NCI-H146 (cell line): ENCODE measurements at regions not wholly inside any gene's neighbourhood (a gene's known extent, or its start where the extent isn't known, plus 50 kb on each side); places are given as distances from the start of the nearest gene placed in this dataset.

Experiments
- DNase-seq: peaks from one replicate; lab custom pipeline; 2025; lab: John Stamatoyannopoulos, UW

DNA sequence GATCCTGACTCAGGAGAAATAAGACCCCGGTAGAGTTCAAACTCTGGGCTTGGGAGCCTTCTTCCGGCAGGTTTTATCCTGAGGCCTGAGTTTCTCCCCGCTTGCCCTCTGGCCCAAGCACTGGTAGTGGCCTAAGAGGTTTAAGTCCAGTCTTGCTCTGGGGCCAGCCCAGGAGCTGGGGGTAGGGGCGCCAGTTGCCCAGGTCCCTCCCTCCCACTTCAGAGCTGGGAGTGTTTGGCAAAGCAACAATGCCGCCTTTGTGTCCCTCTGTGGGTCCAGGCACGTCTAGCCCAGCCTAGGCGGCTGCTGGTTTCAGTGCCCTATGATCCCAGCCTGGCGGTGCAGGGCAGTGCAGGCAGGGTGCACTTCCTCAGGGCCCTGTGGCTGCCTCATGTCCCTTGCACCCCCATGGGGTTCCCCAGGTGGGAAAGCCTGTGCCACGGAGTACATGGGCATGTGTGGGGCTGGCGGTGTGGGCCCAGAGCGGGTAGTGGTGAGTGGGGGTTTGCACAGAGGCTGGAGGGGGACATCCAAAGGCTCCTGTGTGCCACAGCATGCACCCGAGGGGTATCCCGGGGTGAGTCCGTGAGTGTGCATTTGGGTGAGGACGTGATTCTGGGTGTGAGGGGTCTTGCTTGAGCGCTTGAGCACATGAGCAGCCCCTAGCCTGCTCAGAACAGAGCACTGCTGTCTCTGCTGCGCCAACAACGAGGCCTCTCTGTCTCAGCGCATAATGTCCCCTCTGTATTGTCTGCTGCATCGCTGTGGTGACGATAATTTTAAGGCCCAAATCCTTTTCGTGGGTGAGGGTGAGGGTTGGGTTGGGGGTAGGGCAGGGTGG, 61.7 kb upstream of the PSD2 start:
- DNase-seq = no peak

DNA sequence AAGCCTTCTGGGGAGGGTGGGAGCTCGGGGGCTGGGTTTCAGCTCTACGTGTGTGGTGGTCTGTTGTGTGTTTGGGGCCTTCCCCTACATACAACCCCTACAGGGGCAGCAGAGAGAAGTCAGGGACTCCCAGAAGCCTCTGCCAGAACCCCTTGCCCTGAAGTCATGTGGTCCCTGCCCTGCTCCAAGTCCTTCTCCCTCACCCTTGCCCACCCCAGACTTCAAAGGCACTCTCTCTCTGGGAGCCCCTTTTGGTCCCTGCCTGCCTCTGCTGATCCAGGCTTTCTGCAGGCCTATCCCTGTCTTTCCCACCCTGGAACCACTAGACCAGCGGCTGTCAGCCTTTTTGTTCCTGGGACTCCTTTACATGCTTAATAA, 61.1 kb upstream of the PSD2 start:
- no peak for DNase-seq

DNA sequence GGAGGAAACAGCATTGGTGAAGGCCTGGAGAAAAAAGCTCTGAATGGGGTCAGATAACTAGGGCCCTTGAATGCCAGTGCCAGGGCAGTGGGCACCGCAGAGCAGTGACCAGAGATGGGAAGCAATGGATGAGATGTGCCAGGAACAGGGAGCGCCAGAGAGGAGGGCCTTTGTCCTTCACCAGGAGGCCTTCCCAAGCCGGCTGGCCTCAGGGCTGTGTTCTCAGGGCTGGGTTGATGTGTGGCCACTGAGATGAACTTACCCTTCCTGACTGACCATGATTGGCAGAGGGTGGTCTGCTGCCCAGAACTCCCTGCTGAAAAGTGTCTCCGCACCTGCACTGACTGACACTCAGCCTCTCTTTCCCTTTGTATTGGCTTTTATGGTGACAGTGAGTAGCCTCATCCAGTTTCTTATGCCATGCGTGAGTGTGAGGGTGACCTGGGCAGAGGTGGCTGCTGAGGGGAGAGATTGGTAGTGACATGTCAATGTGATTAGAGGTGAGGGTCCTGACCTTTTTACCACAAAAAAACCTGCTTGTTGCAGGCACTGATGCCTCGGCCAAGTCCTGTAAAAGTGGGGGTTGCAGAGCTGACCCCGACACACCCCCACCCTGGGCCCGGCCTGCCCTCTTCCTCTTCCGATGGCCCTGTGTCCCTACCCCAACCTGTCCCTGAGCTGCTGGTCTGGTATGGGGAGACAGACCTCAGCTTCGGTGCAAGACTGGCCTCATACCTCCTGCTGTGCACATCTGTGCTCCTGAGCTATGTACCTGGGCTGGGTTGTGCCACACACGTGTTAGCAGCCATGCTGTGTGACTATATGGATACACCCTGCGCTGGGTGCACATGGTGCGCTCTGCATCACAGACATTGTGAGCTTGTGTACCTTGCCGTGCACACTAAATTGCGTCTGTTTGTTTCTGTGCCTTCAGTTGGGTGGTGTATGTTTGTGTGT, 57.1 kb upstream of the PSD2 start:
- no peak for DNase-seq

DNA sequence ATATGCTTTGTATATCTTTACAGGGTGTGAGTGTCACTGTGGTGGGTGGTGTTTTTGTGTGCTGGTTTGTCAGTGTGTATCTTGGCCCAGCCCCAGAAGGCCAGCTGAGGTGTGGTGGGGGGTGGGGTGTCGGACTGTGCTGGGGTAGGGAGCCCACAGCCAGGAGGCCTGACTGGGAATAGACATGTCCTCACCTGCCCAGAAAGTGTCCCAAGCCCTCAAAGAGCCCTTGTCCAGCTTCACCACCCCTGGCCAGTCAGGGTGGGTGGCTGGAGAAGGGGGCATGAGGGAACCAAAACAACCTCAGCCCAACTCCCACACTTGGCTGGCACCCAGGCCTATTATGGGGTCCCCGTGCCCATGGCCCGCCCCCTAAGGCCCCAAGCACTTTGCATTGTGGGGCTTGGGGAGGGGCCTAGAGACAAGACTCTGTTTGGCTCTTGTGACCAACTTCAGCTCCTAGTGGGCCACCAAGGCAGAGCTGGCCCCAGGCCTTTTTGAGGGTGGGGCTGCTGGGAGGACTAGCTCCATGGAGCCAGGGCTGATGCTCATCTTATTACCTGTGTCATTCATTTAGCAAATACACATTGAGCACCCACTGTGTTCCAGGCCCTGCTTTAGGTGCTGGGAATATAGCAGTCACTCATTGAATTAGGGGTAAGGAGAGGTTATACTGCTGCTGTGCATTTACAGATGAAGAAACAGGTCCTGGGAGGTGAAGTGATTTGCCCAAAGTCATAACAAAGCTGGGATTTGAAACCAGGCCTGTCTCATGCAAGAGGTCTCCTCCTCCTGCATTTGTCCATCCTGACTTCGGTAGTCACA, 56.2 kb upstream of the PSD2 start:
- no peak for DNase-seq

DNA sequence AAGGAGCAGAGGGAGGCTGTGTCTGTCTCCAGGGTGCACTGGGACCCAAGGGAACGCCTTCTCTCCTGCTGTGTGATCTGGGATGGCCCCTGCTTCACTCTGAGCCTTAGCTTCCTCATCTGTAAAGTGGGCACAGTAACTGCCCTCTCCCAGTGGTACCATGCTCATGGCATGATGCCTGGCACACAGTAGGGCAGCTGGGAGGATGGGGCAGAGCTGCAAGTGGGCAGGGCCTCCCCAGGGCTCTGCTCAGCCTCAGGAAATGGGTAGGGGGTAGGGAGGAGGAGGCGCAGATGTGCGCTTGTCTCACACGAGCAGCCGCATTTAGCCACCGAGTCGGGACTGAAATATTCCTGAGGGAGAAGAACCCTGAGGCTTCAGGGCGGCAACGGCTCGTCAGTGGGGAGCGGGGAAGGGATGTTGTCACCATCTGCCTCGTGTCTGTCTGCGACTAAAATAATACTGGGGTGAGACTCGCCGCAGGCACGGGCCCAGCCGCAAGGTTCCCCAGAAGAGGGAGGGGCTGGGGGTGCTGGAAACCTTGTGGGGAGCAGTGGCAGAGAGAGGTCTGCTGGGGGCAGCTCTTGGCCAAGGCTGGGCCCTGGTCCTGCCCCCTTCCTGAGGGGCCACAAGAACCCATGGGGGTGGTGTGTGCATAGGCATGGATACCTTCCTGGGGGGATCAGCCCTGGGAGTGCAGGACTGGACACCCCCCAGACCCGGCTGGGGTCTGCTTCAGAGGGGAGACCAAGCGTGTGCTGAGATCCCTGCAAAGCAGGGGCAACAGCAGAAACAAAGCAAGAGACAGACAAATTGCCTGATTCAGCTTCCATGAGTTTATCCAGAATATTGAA, 55.2 kb upstream of the PSD2 start:
- no peak for DNase-seq

DNA sequence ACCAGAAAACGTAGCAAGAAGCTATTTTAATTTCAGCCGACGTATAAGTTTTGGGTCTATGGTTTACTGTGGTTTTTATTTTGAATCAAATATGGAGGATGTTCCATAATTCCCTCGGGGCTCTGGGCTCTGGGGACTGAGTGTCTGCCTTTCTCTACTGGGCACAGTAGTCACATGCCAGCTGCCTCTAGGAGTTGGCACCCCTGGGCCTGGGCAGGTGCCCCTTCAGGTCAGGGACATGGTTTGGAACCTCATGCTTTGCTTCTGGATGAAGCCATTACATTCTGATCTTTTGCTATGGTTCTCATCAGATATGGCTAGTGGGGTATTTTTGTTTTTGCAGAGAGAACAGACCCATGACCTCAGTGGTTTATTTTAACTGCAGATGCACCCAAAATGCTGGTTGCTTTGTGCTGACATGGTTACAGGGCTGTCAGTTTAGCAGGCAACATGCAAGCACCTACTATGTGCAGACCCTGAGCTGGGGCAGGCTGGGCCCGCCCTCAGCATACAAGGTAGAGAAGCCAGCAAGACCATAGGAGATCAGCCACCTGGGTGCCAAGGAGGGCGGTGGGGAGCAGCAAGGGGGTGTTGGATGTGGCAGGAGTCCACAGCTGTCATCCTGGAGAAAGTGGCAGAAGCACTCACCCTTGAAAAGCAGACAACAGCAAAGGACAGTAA, 54.5 kb upstream of the PSD2 start:
- DNase-seq = no peak

DNA sequence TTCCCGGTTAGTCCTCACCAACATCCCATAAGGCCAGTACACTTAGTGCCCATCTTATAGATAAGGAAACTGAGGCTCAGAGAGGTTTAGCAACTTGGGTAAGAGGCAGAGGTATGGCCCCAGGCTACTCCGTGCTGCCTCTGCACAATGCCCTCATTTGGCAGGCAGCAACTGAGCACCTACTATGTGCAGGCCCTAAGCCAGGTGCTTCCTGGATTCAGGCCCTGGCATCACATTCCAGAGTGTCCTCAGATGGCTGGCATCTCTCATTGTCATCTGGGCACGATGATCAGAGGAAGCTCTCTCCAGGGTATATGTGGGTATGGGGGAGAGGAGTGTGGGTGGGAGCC, 53.8 kb upstream of the PSD2 start:
- no peak for DNase-seq

DNA sequence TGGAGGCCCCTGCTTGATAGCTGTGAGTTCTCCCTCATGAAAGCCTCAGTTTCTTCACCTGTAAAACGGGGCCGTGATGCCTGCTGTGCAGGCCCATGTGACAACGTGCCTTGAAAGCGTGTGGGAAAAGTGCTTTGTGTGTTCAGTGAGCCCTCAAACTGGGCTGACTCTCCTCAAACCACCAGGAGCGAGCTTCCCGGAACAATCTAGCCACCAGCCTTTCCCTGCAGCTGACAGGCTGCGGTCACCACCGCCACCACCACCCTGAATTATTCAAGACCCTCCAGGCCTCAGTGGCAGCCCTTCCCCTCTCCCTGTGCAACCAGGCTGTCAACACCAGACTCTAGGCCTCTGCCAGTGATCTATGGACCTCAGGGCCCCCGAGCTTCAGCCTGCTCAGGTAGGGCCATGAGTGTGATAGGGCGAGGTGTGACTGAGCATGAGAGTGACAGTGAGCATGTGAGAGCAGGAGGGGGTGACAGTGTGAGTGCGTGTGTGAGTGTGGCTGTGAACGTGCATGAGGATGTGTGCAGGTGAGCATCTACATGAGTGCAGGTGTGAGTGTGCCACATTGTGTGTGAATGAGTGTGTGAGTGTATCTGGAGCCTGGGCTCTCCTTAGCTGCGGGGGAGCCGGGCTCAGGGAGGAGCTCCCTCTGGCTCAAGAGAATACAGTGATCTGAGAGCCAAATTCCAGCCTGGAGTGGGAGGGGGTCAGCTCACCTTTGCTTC, 53.3 kb upstream of the PSD2 start:
- no peak for DNase-seq

DNA sequence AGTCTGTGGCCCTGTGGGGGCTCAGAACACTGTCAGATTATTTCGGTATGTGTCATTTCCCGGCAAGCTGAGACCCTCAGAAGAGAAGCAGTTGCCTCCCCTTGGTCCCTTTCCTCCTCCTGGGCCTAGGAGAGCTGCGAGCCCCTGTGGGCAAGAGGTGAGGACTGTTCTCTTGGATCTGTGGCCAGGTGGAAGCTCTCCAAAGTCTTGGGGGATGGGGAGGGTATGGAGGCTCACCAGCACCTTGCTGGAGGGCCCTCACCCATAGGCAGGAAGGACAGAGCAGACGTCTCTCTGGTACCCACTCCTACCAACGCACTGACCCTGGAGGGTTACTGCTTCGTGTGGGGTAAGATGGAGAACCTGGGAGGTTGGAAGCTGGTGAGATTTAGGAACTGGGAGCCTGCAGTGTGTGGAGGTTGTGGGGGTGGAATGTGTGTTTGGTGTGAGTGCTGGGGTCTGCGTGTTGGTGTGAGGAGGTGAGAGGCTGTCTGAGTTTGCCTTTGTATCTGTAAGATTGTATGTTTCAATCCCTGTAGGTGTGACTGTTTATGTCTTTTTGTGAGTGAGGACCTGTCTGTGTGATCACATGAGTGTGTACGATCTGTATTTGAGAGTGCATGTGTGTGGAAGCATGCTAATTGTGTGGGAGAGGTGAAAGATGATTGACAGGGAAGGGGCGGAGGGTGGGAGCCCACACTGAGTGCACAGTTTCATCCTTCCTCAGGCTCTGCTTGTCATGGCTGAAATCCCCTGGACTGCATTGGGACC, 52.4 kb upstream of the PSD2 start:
- no peak for DNase-seq

DNA sequence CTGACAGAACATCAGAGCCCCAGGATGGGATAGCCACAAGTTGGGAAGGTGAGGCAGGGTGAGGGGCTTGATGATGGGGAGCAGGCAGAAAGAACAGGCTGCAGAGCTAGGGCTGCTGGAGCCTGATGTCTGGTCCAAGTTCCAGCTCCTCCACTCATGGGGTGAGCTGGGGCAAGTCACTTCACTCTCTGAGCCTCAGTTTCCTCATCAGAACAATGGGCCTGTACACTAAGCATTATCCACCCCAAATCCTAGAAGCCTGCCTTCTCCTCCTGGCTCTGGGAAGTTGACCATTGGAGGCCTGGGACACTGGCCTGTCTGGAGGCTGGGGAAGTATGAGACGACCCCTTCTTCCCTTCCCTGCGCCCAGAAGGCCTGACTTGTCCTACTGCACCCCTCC, 51.8 kb upstream of the PSD2 start:
- no peak for DNase-seq

DNA sequence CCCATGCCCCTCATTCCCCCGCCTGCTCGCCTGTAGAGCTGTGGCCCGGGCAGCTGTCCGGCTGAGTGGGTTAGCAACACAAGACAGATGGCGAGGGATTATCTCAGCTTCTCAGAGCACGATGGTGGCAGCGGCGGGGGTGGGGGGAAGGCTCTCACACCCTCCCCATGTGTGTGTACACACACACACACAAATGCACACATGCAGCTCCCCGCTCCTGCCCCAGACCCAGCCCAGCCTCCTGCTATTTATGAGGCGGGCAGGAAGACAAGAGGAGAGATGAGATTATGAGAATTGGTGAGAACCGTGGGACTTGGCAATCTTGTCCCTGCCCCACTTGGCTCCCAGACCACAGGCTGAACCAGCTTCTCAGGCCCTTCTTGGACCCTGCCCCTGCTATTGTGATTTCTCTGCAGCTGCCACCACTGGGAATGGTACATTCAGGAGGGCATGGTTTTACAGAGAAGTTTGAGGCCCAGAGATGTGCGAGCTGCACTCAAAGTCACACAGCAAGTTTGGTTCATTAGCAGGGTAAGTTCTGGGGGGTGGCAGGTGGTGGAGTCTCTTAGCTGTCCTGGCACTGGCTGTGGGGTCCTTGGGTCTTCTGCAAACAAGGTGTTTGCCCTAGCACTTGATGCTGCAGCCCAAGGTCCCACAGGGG, 51.0 kb upstream of the PSD2 start:
- DNase-seq = no peak

DNA sequence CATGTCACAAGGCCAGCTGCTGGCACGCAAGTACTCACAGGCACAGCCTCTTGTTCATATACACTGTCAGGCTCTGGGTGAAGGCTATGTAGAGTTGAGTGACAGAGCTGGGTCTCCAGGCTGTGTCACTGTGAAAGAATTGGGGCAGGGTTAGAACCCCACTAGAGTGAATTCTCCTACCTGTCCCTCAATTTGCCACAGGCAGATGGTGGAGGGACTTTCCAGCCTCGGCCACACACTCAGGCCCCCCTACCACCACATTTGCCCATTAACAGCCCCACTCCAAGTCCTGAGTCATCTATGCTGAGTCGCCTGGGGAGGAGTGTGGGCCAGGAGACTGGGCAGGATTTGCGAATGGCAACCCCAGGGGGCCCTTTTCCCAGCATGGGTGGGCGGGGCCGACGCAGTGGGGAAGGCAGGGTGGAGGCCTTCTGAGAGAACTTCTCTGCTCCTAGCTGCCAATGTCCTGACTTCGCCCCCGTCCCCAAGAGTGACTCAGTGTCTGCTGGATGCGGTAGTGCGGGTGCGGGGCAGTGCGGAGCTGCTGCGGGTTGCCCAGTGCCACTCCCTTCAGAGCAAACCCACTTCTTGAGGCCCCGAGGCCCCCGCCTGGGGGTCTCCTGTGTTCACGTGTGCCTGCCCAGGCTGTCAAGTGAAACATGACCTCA, 50.3 kb upstream of the PSD2 start:
- peak; percentile 19 for DNase-seq

DNA sequence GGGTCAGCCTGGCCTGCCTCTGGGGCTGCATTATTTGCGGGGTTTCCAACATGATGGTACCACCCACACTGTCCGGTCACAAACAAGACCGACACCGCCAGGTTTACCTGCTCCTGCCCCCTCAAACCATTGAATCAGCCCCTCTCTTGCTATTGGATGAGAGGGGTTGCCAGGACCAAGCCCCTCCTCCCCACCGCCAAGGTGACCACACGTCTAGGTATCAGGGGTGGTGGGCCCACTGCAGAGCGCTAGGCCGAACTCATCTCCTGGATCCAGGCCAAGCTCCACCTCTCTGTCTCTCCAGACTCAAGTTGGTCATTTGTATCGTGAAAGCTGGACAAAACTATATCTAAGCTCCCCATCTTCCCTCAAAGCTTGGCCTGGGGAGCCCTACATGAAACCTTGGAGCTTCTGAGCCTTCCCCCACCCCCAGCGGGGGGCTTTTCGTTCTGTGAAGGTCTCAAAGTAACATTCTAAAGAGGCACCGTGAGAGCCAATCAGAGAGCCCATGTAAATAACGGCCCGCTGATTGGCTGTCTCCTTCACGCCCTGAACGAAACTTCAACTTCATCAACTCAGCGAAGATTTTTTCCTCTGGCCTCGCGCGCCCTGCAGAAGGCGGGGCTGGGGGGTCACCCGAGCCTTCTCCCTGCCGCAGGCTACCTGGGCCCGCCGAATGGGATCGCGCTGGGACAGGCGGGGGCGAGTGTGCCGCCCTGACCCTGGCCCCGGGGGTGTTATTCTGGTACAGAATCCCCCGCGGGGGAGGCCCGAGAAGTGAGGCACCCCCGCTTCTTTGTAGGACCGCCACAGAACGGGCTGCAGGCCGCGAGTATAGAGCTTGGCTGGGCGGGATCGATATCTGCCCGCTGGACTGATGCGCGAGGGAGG, 49.6 kb upstream of the PSD2 start:
- DNase-seq = peak; percentile 46
